ENCODE measurements at regions not wholly inside any gene's neighbourhood (a gene's known extent, or its start where the extent isn't known, plus 50 kb on each side); places are given as distances from the start of the nearest gene placed in this dataset.

DNA sequence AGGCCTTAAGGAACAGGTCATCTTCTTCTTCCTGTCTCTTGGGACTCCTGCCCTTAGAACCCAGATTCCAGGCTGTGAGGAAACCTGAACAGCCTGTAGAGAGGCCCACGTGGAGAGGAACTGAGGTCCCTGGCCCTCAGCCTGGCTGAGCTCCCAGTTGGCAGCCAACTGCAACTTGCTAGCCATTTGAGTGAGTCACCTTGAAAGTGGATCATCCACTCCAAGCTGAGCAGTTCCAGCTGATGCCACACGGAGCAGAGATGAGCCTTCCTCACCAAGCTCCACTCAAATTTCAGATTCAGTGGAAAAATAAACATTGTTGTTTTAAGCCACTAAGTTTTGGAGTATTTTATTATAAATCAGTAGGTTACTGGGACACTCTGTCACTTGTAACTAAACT is 392.5 kb downstream of the BCOR start:
- peak; percentile 89 for DNase-seq
- 0% methylated on average over 1 to 2 of the region's 2 CpGs for WGBS, 2 experiments (ENCODE audit: low coverage in 1 of 2, low lambda C conversion rate in 2 of 2, missing lambda C conversion rate in 2 of 2)
- in situ Hi-C loops (cut with MboI) = no loop called here

DNA sequence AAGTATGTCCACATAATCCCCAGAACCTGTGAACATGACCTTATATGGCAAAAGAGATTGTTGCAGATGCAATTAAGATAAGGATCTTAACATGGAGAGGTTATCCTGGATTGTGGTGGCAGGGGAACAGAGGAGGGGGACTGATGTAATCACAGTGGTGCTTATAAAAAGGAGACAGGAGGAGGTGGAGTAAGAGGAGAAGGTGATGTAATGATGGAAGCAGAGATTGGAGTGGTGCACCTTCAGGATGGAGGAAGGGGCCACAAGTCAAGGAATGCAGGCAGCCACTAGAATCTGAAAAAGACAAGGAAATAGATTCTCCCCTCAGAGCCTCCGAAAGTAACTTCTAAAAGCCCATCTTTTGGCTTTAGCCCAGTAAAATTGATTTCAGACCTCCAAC is 388.4 kb downstream of the BCOR start:
- Histone ChIP-seq H3K9me3 (ENCODE audit: low read depth) (no peaks in the 10 kb centered on the region), H4K20me1 (ENCODE audit: insufficient read depth) (no peaks in the 10 kb centered on the region), H3K27me3 (replicated peaks; ENCODE audit: insufficient read depth) (no peaks in the 10 kb centered on the region), H3K79me2 (ENCODE audit: insufficient read depth) (no peaks in the 10 kb centered on the region), H3F3A (ENCODE audit: insufficient read depth) (no peaks in the 10 kb centered on the region), H2AFZ (no peak overlapping the region), H3K4me1 (ENCODE audit: insufficient read depth) (no peaks in the 10 kb centered on the region), H3K4me2 (ENCODE audit: unreplicated experiment) (no peak overlapping the region), H3K27ac (no peak overlapping the region), H3K36me3 (ENCODE audit: low read depth) (no peaks in the 10 kb centered on the region), H3K9ac (no peak overlapping the region), H3K9me2 (ENCODE audit: insufficient read depth) (no peaks in the 10 kb centered on the region), H3K4me3 (no peak overlapping the region)
- in situ Hi-C loops (cut with MboI) = no loop called here
- TF ChIP-seq EZH2phosphoT487 (IDR thresholded peaks at IDR 0.05; ENCODE audit: insufficient read depth, low read depth) (no peak), EZH2 (IDR thresholded peaks at IDR 0.05; ENCODE audit: insufficient read depth, poor library complexity, severe bottlenecking) (no peak)
- DNase-seq = no peak
- 90 to 100% methylated on average over 1 of the region's 1 CpG for WGBS, 2 experiments (ENCODE audit: low coverage in 1 of 2, low lambda C conversion rate in 2 of 2, missing lambda C conversion rate in 2 of 2)

More for the DNA sequence above, 392.5 kb downstream of the BCOR start:
- no peaks in the 10 kb centered on the region for H3K4me1 ChIP-seq (ENCODE audit: insufficient read depth)
- no peaks in the 10 kb centered on the region for H3F3A ChIP-seq (ENCODE audit: insufficient read depth)
- no peak overlapping the region for H3K4me3 ChIP-seq
- no peaks in the 10 kb centered on the region for H3K9me2 ChIP-seq (ENCODE audit: insufficient read depth)
- no peak for TF ChIP-seq EZH2phosphoT487 (IDR thresholded peaks at IDR 0.05; ENCODE audit: insufficient read depth, low read depth)
- no peak for TF ChIP-seq EZH2 (IDR thresholded peaks at IDR 0.05; ENCODE audit: insufficient read depth, poor library complexity, severe bottlenecking)
- H2AFZ ChIP-seq = no peak overlapping the region
- H3K36me3 ChIP-seq (ENCODE audit: low read depth) = no peaks in the 10 kb centered on the region
- H3K27me3 ChIP-seq (replicated peaks; ENCODE audit: insufficient read depth) = no peaks in the 10 kb centered on the region
- peak overlapping the region; percentile 1 for H3K4me2 ChIP-seq (ENCODE audit: unreplicated experiment)
- H3K9ac ChIP-seq = no peak overlapping the region
- no peaks in the 10 kb centered on the region for H4K20me1 ChIP-seq (ENCODE audit: insufficient read depth)
- no peaks in the 10 kb centered on the region for H3K9me3 ChIP-seq (ENCODE audit: low read depth)
- no peak overlapping the region for H3K27ac ChIP-seq
- H3K79me2 ChIP-seq (ENCODE audit: insufficient read depth) = no peaks in the 10 kb centered on the region

DNA sequence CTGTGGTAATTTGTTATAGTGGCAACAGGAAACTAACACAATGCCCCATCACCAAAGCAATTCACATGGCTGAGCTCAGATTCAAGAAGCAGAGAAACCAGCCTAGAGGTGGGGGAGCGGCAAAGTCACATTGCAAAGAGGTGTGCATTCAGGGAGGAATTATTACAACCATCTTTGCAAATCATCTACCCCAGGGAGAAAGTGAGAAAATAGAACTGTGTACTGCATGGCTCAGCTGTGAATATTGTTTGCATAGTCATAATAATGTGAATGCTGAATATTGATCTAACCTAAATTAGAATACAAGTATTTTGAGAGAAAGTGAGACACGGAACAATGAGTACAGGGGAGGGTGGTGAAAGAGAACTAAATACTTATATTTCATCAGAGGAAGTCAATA is 387.9 kb downstream of the BCOR start:
- no peak for TF ChIP-seq EZH2phosphoT487 (IDR thresholded peaks at IDR 0.05; ENCODE audit: insufficient read depth, low read depth)
- no peak for DNase-seq
- Histone ChIP-seq H3F3A (ENCODE audit: insufficient read depth) (no peaks in the 10 kb centered on the region), H3K4me1 (ENCODE audit: insufficient read depth) (no peaks in the 10 kb centered on the region), H3K9ac (no peak overlapping the region), H3K4me2 (ENCODE audit: unreplicated experiment) (no peak overlapping the region), H3K4me3 (no peak overlapping the region), H2AFZ (no peak overlapping the region), H3K9me3 (ENCODE audit: low read depth) (no peaks in the 10 kb centered on the region), H3K9me2 (ENCODE audit: insufficient read depth) (no peaks in the 10 kb centered on the region), H3K36me3 (ENCODE audit: low read depth) (no peaks in the 10 kb centered on the region), H3K27ac (no peak overlapping the region), H3K27me3 (replicated peaks; ENCODE audit: insufficient read depth) (no peaks in the 10 kb centered on the region), H3K79me2 (ENCODE audit: insufficient read depth) (no peaks in the 10 kb centered on the region), H4K20me1 (ENCODE audit: insufficient read depth) (no peaks in the 10 kb centered on the region)
- 97 to 100% methylated on average over 2 of the region's 2 CpGs for WGBS, 2 experiments (ENCODE audit: low coverage in 1 of 2, low lambda C conversion rate in 2 of 2, missing lambda C conversion rate in 2 of 2)
- in situ Hi-C loops (cut with MboI) = no loop called here

GRCh38 chrX:39710776-39711175 is 387.0 kb downstream of the BCOR start:
- no peaks in the 10 kb centered on the region for H3K27me3 ChIP-seq (replicated peaks; ENCODE audit: insufficient read depth)
- DNase-seq = no peak
- H3K9me2 ChIP-seq (ENCODE audit: insufficient read depth) = no peaks in the 10 kb centered on the region
- H3K4me1 ChIP-seq (ENCODE audit: insufficient read depth) = no peaks in the 10 kb centered on the region
- no peaks in the 10 kb centered on the region for H3K36me3 ChIP-seq (ENCODE audit: low read depth)
- TF ChIP-seq EZH2phosphoT487 (IDR thresholded peaks at IDR 0.05; ENCODE audit: insufficient read depth, low read depth) (no peak), EZH2 (IDR thresholded peaks at IDR 0.05; ENCODE audit: insufficient read depth, poor library complexity, severe bottlenecking) (no peak)
- no peaks in the 10 kb centered on the region for H3K79me2 ChIP-seq (ENCODE audit: insufficient read depth)
- H3K4me2 ChIP-seq (ENCODE audit: unreplicated experiment) = no peak overlapping the region
- H2AFZ ChIP-seq = no peak overlapping the region
- in situ Hi-C loops (cut with MboI) = no loop called here
- WGBS, 2 experiments (ENCODE audit: low coverage in 1 of 2, low lambda C conversion rate in 2 of 2, missing lambda C conversion rate in 2 of 2) = 59% methylated on average over 1 of the region's 1 CpG; no CpG with 5 or more reads in 1 of the 2 experiments
- H3F3A ChIP-seq (ENCODE audit: insufficient read depth) = no peaks in the 10 kb centered on the region
- no peaks in the 10 kb centered on the region for H4K20me1 ChIP-seq (ENCODE audit: insufficient read depth)
- H3K27ac ChIP-seq = no peak overlapping the region
- H3K9me3 ChIP-seq (ENCODE audit: low read depth) = no peaks in the 10 kb centered on the region
- H3K9ac ChIP-seq = no peak overlapping the region
- H3K4me3 ChIP-seq = no peak overlapping the region

DNA sequence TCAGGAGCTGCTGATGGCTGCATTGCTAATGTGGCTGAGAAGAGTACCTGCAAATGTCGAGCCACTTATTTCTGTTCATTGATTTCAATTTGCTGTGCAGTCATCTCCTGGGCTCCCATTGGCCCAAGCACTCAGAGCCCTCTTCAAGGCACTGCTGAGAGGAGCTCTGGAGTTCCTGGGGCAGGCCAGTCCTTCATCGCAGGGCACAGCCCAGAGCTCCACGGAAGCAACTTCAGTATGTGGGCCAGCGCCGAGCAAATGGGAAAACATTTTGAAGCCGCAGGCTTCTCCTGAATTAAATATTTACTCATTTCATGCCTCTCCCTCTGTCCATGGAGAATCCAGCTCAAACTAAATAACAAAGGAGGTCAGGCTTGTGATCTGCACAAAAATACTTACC is 383.3 kb downstream of the BCOR start:
- no peak overlapping the region for H2AFZ ChIP-seq
- H3K4me1 ChIP-seq (ENCODE audit: insufficient read depth) = peaks cover 4% of the 10 kb centered on the region; the same call in 1 of the 2 replicates
- H4K20me1 ChIP-seq (ENCODE audit: insufficient read depth) = no peaks in the 10 kb centered on the region
- H3K9ac ChIP-seq = no peak overlapping the region
- no peaks in the 10 kb centered on the region for H3K79me2 ChIP-seq (ENCODE audit: insufficient read depth)
- no peaks in the 10 kb centered on the region for H3F3A ChIP-seq (ENCODE audit: insufficient read depth)
- H3K27ac ChIP-seq = no peak overlapping the region
- no peak overlapping the region for H3K4me3 ChIP-seq
- in situ Hi-C loops (cut with MboI) = no loop called here
- TF ChIP-seq EZH2phosphoT487 (IDR thresholded peaks at IDR 0.05; ENCODE audit: insufficient read depth, low read depth) = no peak
- TF ChIP-seq EZH2 (IDR thresholded peaks at IDR 0.05; ENCODE audit: insufficient read depth, poor library complexity, severe bottlenecking) = no peak
- no peaks in the 10 kb centered on the region for H3K36me3 ChIP-seq (ENCODE audit: low read depth)
- H3K4me2 ChIP-seq (ENCODE audit: unreplicated experiment) = no peak overlapping the region
- no peaks in the 10 kb centered on the region for H3K27me3 ChIP-seq (replicated peaks; ENCODE audit: insufficient read depth)
- no peaks in the 10 kb centered on the region for H3K9me3 ChIP-seq (ENCODE audit: low read depth)
- H3K9me2 ChIP-seq (ENCODE audit: insufficient read depth) = no peaks in the 10 kb centered on the region
- 54 to 55% methylated on average over 4 to 6 of the region's 6 CpGs for WGBS, 2 experiments (ENCODE audit: low coverage in 1 of 2, low lambda C conversion rate in 2 of 2, missing lambda C conversion rate in 2 of 2)
- DNase-seq = no peak
